T-helper 17 cell (primary cell): ENCODE measurements at regions not wholly inside any gene's neighbourhood (a gene's known extent, or its start where the extent isn't known, plus 50 kb on each side); places are given as distances from the start of the nearest gene placed in this dataset.

Experiments used
- ATAC-seq: fragments of 150-1000 bp; cut with Tn5 transposase; 2 replicates; pipeline ENCODE4 v1.10.0; 2021; ENCODE audit warnings: mild to moderate bottlenecking, moderate library complexity
- DNase-seq, 3 donors: peaks; one replicate each; pipeline versions ENCODE4 v3.0.0 to v3.0.0-alpha.2; 2020 to 2021
- H3K9me3 ChIP-seq: one replicate; pipeline ENCODE4 v1.7.0; 2013; ENCODE audit warnings: low read length, mild to moderate bottlenecking; ENCODE audit not compliant: control insufficient read depth, poor library complexity, severe bottlenecking
- H3K27ac Mint-ChIP-seq: one replicate; pipeline ENCODE4 v1.8.0; 2022; ENCODE audit warnings: mild to moderate bottlenecking, moderate library complexity, mixed read lengths
- H3K27me3 Mint-ChIP-seq: one replicate; pipeline ENCODE4 v1.8.0; 2022; ENCODE audit warnings: mixed read lengths
- H3K36me3 Mint-ChIP-seq: one replicate; pipeline ENCODE4 v1.8.0; 2022; ENCODE audit warnings: low read depth, mixed read lengths
- H3K4me1 Mint-ChIP-seq: one replicate; pipeline ENCODE4 v1.8.0; 2022; ENCODE audit warnings: mild to moderate bottlenecking, mixed read lengths
- H3K4me3 Mint-ChIP-seq: one replicate; pipeline ENCODE4 v1.8.0; 2022; ENCODE audit warnings: mild to moderate bottlenecking, moderate library complexity, mixed read lengths

- no peak overlapping the region for H3K27ac Mint-ChIP-seq
- no peak for DNase-seq
- no peaks in the 10 kb centered on the region for H3K9me3 ChIP-seq
- H3K27me3 Mint-ChIP-seq, result peaks cover 30% of the 10 kb centered on the region
- H3K4me3 Mint-ChIP-seq, result no peak overlapping the region
- no peak for ATAC-seq
- no peaks in the 10 kb centered on the region for H3K36me3 Mint-ChIP-seq
- H3K4me1 Mint-ChIP-seq, result no peaks in the 10 kb centered on the region
These were observed 173.6 kb downstream of the NDFIP2 start for GRCh38 chr13:79654520-79654919.

DNA sequence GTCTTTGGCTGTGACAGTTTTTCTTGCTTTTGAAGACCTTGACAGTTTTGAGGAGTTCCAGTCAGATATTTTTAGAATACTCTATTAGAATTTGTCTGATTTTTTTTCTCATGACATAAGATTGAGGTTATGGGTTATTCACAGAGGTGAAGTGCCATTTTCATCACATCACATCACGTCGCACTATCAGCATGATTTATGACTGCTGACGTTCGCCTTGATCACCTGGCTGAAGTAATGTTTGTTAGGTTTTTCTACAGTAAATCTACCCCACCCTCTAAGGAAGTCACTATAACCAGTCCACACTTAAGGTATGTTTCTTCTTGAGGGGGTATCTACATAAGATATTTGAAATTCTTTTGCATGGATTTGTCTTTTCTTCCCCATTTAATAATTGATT lies 169.7 kb downstream of the NDFIP2 start:
- ATAC-seq (no peak), DNase-seq (no peak)
- Mint-ChIP-seq H3K4me3 (no peak overlapping the region), H3K27ac (no peak overlapping the region), H3K4me1 (no peaks in the 10 kb centered on the region), H3K36me3 (no peaks in the 10 kb centered on the region), H3K27me3 (peaks cover 26% of the 10 kb centered on the region)
- no peaks in the 10 kb centered on the region for H3K9me3 ChIP-seq

GRCh38 chr13:79648191-79648590 lies 167.2 kb downstream of the NDFIP2 start:
- H3K9me3 ChIP-seq, result no peaks in the 10 kb centered on the region
- DNase-seq (no peak), ATAC-seq (no peak)
- peaks cover 30% of the 10 kb centered on the region for H3K27me3 Mint-ChIP-seq
- no peaks in the 10 kb centered on the region for H3K4me1 Mint-ChIP-seq
- no peak overlapping the region for H3K4me3 Mint-ChIP-seq
- no peak overlapping the region for H3K27ac Mint-ChIP-seq
- H3K36me3 Mint-ChIP-seq, result no peaks in the 10 kb centered on the region

DNA sequence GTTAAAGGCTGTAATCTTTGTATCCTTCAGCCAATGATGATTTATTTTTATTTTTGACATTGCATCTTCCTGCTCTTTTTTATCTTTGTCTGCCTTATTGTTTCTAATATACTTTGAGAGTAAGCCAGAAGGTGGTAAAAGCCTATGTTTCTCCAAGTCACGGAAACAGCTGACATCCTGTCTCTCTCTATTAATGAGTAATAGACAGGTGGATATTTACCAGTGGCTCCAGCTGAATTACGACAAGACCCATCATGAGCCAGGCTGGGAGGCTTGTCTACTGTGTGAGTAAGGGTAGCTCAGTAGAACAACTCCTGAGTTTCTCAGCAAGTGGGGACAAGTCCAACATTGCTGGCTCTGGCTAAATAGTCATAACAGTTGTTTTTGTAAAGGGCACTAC lies 166.6 kb downstream of the NDFIP2 start:
- DNase-seq, result no peak
- Mint-ChIP-seq H3K27me3 (peaks cover 29% of the 10 kb centered on the region), H3K27ac (no peak overlapping the region), H3K36me3 (no peaks in the 10 kb centered on the region), H3K4me3 (no peak overlapping the region), H3K4me1 (no peaks in the 10 kb centered on the region)
- no peaks in the 10 kb centered on the region for H3K9me3 ChIP-seq
- ATAC-seq, result no peak

- no peaks in the 10 kb centered on the region for H3K4me1 Mint-ChIP-seq
- H3K4me3 Mint-ChIP-seq, result no peak overlapping the region
- H3K27ac Mint-ChIP-seq, result no peak overlapping the region
- H3K27me3 Mint-ChIP-seq, result peaks cover 27% of the 10 kb centered on the region
- H3K9me3 ChIP-seq, result no peaks in the 10 kb centered on the region
- DNase-seq, result no peak
- no peaks in the 10 kb centered on the region for H3K36me3 Mint-ChIP-seq
- ATAC-seq, result no peak
These were observed 165.9 kb downstream of the NDFIP2 start for GRCh38 chr13:79646880-79647279.

DNA sequence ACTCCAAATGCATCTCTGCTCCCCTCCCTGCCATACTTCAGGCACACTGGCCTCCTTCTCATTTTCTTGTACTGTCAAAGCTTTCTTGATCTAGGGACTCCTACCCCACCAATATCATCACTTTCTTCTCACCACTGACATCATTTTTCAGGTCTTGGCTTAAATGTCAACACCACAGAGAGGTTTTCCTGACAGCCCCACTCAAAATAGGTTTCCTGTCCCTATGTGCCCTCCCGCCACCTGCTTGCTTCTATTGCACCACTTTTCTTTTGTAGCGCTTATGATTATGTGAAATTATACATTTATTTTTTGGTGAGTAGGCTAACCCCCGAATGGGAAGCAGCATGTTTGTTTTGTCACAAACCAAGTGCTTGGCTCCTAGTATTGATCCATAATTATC lies 164.6 kb downstream of the NDFIP2 start:
- no peaks in the 10 kb centered on the region for H3K9me3 ChIP-seq
- no peak overlapping the region for H3K27ac Mint-ChIP-seq
- DNase-seq (no peak), ATAC-seq (no peak)
- H3K4me3 Mint-ChIP-seq, result no peak overlapping the region
- H3K27me3 Mint-ChIP-seq, result peaks cover 24% of the 10 kb centered on the region
- no peaks in the 10 kb centered on the region for H3K4me1 Mint-ChIP-seq
- H3K36me3 Mint-ChIP-seq, result no peaks in the 10 kb centered on the region

GRCh38 chr13:79642596-79642995 lies 161.6 kb downstream of the NDFIP2 start:
- Mint-ChIP-seq H3K4me1 (no peaks in the 10 kb centered on the region), H3K27me3 (peaks cover 18% of the 10 kb centered on the region), H3K27ac (no peak overlapping the region), H3K36me3 (no peaks in the 10 kb centered on the region), H3K4me3 (no peak overlapping the region)
- DNase-seq (no peak), ATAC-seq (no peak)
- H3K9me3 ChIP-seq, result no peaks in the 10 kb centered on the region

DNA sequence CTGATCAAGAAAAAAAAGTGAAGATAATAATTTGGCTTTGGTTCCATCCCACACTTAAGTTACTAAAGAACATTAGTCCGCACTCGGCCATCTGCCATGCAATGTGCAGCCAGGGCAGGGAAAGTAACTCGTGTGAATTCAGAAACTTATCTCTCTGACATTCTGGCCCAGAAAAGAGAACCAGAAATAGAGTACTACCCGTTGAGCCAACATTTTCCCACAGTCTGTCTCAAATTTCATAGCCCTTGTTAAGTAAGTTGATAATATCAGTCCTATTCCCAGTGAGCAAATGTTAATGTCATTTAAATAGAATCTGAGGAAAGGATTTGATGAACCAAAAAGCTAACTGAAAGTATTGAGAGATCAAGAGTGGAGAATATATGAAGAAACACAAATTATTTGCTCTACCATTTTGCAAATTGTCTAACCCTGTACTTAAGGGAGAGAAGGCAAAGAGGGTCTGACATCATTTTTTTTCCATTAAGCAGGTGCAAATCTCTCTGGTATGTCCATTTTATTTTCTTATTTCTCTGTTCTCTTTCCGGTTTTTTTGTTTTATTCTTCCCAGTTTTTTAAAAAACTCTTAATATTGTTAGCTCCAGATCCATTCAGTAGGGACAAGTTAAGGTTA lies 156.3 kb downstream of the NDFIP2 start:
- Mint-ChIP-seq H3K27me3 (peaks cover 2% of the 10 kb centered on the region), H3K36me3 (no peaks in the 10 kb centered on the region), H3K4me1 (no peaks in the 10 kb centered on the region), H3K27ac (no peak overlapping the region), H3K4me3 (no peak overlapping the region)
- no peaks in the 10 kb centered on the region for H3K9me3 ChIP-seq
- DNase-seq (no peak), ATAC-seq (no peak)

DNA sequence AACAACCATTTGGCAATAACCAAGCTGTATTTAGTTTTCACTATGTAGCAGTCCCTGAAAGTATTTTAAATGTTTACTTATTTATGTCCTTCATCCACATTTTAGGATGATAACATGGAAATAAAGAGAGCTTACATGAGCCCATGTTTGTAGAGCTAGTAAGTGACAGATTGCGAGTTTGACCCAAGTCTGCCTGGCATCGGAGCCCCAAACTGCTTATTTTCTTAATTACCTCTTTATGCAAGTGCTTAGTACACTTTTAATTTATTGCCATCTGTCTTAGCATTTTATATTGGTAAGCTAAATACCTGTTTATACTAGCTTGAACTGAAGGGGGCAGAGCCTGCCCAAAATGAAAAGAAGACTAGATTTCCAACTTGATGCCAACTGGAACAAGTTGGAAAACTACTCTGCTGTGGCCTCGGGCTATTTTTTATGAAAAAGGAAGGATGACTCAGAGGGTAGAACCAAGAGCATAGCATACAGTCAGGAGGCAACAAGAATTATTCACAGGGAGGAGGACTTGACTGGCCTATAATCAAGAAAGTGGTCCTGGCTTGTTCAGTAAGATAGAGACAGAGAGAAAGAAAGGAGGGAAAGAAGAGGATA lies 150.2 kb downstream of the NDFIP2 start:
- Mint-ChIP-seq H3K36me3 (no peaks in the 10 kb centered on the region), H3K27me3 (peaks cover 8% of the 10 kb centered on the region), H3K4me1 (peaks cover 2% of the 10 kb centered on the region), H3K4me3 (no peak overlapping the region), H3K27ac (no peak overlapping the region)
- DNase-seq (no peak), ATAC-seq (no peak)
- H3K9me3 ChIP-seq, result no peaks in the 10 kb centered on the region

DNA sequence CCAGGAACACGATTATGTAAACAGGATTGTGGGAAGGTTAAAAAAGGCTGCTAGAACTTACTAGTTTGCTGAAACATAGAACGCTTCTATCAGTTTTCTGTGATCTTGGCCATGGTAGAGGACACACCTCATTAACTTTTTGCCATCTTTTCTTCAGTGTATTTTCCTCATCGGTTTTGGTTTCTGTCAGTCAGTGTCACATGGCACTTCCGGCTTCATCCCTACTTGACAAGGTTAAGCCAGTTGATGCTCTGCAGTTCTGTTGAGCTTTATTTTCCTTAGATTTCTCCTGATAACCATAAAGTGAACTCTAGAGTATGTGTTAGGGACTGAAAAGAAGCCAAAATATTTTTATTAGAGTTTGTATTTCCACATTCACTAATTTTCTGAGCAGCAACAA lies 147.5 kb downstream of the NDFIP2 start:
- Mint-ChIP-seq H3K27ac (no peak overlapping the region), H3K4me1 (peaks cover 2% of the 10 kb centered on the region), H3K36me3 (no peaks in the 10 kb centered on the region), H3K27me3 (peaks cover 8% of the 10 kb centered on the region), H3K4me3 (no peak overlapping the region)
- no peaks in the 10 kb centered on the region for H3K9me3 ChIP-seq
- no peak for DNase-seq
- ATAC-seq, result no peak

GRCh38 chr13:79626924-79627323 lies 146.0 kb downstream of the NDFIP2 start:
- no peak overlapping the region for H3K27ac Mint-ChIP-seq
- H3K9me3 ChIP-seq, result no peaks in the 10 kb centered on the region
- H3K27me3 Mint-ChIP-seq, result peaks cover 8% of the 10 kb centered on the region
- no peak for ATAC-seq
- H3K4me3 Mint-ChIP-seq, result no peak overlapping the region
- peaks cover 2% of the 10 kb centered on the region for H3K4me1 Mint-ChIP-seq
- no peaks in the 10 kb centered on the region for H3K36me3 Mint-ChIP-seq
- DNase-seq, result no peak

DNA sequence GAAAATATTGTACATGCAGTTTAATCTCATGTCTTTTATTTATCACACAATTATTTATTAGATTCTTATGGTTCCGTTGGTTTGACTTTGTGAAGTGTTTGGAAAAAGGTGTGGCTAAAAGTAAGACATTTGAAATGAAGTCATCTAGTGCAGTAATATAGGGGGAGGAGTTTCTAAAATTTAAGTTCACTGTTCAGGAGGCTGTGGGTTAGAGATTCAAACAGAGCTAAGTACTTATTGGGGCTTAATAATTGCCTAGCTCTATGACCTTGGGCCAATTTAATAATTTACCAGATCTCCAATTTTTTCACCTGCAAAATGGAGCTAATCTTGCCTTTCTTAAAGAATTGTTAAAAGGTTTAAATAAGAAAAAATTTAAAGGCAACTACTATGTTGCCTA lies 144.6 kb downstream of the NDFIP2 start:
- ATAC-seq, result no peak
- no peak for DNase-seq
- Mint-ChIP-seq H3K4me1 (peaks cover 2% of the 10 kb centered on the region), H3K4me3 (no peak overlapping the region), H3K36me3 (no peaks in the 10 kb centered on the region), H3K27me3 (peaks cover 8% of the 10 kb centered on the region), H3K27ac (no peak overlapping the region)
- no peaks in the 10 kb centered on the region for H3K9me3 ChIP-seq

DNA sequence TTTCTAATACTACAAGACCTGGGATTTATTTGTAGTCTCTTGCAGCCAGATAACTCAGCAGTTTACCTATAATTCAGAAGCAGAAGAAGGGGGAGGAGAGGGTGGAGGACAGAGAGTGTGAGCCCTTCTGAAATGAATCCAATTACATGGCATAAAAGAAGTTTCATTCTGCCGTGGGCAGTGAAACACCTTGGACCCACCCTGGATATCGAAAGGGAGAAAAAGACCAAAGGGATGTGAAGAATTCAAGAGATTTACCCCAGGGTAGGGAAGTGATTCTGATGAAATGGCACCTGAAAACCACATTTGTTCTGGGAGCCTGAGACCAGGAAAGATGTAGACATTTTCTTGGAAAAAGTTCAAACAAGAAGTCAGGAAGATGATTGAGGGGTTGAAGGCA lies 140.9 kb downstream of the NDFIP2 start:
- peaks cover 12% of the 10 kb centered on the region for H3K27me3 Mint-ChIP-seq
- no peak overlapping the region for H3K27ac Mint-ChIP-seq
- no peaks in the 10 kb centered on the region for H3K4me1 Mint-ChIP-seq
- DNase-seq, result no peak
- no peak overlapping the region for H3K4me3 Mint-ChIP-seq
- H3K9me3 ChIP-seq, result no peaks in the 10 kb centered on the region
- ATAC-seq, result no peak
- H3K36me3 Mint-ChIP-seq, result no peaks in the 10 kb centered on the region

GRCh38 chr13:79621449-79621848 lies 140.5 kb downstream of the NDFIP2 start:
- Mint-ChIP-seq H3K4me3 (no peak overlapping the region), H3K36me3 (no peaks in the 10 kb centered on the region), H3K27me3 (peaks cover 12% of the 10 kb centered on the region), H3K4me1 (no peaks in the 10 kb centered on the region), H3K27ac (no peak overlapping the region)
- H3K9me3 ChIP-seq, result no peaks in the 10 kb centered on the region
- ATAC-seq (no peak), DNase-seq (no peak)
